Nephron progenitor cell (in vitro differentiated cells): ENCODE measurements at regions not wholly inside any gene's neighbourhood (a gene's known extent, or its start where the extent isn't known, plus 50 kb on each side); places are given as distances from the start of the nearest gene placed in this dataset.
A peak's percentile ranks its signal among the peaks of the same experiment; 100 is the strongest.

ENCODE experiments used
- DNase-seq: peaks from one replicate; pipeline ENCODE4 v3.0.0; 2021
- H3K27ac Mint-ChIP-seq: 2 replicates; pipeline ENCODE4 v1.8.0; 2021; ENCODE audit warnings: mild to moderate bottlenecking, moderate library complexity, mixed read lengths
- H3K27me3 Mint-ChIP-seq: 2 replicates; pipeline ENCODE4 v1.8.0; 2021; ENCODE audit warnings: mild to moderate bottlenecking, low read depth, mixed read lengths; ENCODE audit not compliant: poor library complexity
- H3K36me3 Mint-ChIP-seq: 2 replicates; pipeline ENCODE4 v1.8.0; 2021; ENCODE audit warnings: low read depth, mixed read lengths
- H3K4me1 Mint-ChIP-seq: 2 replicates; pipeline ENCODE4 v1.8.0; 2021; ENCODE audit warnings: mixed read lengths
- H3K4me3 Mint-ChIP-seq: 2 replicates; pipeline ENCODE4 v1.8.0; 2021; ENCODE audit warnings: mild to moderate bottlenecking, moderate library complexity, mixed read lengths
- H3K9me3 Mint-ChIP-seq: 2 replicates; pipeline ENCODE4 v1.8.0; 2021; ENCODE audit warnings: mild to moderate bottlenecking, moderate library complexity, mixed read lengths
- TF ChIP-seq, protein P1 (sequence below): fragments of 200-600 bp; sonication (generic); IDR thresholded peaks from 2 replicates; pipeline ENCODE4 v1.5.0; 2021; ENCODE audit warnings: antibody characterized with exemption

DNA sequence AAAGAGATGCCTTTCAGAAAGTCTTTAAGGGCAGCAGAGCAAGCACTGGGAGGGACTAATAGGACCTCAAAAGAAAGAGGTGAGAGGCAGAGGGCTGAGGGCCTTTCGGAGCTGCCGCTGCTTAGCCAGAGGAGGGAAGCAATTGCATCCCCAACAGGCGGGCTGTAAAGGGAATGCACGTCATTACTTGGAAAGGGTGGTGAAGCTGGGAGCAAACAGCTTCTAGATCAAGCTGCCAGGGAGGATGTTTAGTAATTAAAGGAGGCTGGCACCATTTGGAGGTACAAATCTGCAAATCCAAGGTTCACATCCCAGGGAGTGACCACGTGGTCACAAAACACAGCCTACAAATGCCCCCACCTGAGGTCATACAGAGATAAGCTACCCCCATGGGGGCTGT, 429.0 kb upstream of the RBFOX1 start:
- Mint-ChIP-seq H3K36me3 (no peaks in the 10 kb centered on the region), H3K9me3 (no peaks in the 10 kb centered on the region), H3K27ac (no peak overlapping the region), H3K4me1 (no peaks in the 10 kb centered on the region), H3K27me3 (peaks cover 24% of the 10 kb centered on the region), H3K4me3 (no peak overlapping the region)
- TF ChIP-seq, protein P1, sequence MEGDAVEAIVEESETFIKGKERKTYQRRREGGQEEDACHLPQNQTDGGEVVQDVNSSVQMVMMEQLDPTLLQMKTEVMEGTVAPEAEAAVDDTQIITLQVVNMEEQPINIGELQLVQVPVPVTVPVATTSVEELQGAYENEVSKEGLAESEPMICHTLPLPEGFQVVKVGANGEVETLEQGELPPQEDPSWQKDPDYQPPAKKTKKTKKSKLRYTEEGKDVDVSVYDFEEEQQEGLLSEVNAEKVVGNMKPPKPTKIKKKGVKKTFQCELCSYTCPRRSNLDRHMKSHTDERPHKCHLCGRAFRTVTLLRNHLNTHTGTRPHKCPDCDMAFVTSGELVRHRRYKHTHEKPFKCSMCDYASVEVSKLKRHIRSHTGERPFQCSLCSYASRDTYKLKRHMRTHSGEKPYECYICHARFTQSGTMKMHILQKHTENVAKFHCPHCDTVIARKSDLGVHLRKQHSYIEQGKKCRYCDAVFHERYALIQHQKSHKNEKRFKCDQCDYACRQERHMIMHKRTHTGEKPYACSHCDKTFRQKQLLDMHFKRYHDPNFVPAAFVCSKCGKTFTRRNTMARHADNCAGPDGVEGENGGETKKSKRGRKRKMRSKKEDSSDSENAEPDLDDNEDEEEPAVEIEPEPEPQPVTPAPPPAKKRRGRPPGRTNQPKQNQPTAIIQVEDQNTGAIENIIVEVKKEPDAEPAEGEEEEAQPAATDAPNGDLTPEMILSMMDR: no peak
- no peak for DNase-seq

DNA sequence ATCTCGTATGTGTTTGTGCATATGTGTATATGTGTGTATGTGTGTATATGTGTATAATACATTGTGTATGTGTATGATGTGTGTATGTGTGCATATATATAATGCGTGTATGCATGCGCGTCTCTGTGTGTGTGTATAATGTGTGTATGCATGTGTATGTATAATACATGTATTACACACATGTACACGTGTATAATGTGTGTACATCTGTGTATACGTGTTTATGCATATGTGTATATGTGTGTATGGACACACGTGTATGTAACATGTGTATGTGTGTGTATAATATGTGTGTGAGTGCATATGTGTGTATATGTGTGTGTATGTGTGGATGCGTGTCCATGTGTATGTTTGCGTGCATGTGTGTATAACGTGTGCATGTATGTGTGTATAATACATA, 433.7 kb upstream of the RBFOX1 start:
- Mint-ChIP-seq H3K9me3 (no peaks in the 10 kb centered on the region), H3K36me3 (no peaks in the 10 kb centered on the region), H3K4me1 (peaks cover 8% of the 10 kb centered on the region), H3K27me3 (peaks cover 35% of the 10 kb centered on the region), H3K27ac (no peak overlapping the region), H3K4me3 (no peak overlapping the region)
- TF ChIP-seq, protein P1: no peak
- no peak for DNase-seq

DNA sequence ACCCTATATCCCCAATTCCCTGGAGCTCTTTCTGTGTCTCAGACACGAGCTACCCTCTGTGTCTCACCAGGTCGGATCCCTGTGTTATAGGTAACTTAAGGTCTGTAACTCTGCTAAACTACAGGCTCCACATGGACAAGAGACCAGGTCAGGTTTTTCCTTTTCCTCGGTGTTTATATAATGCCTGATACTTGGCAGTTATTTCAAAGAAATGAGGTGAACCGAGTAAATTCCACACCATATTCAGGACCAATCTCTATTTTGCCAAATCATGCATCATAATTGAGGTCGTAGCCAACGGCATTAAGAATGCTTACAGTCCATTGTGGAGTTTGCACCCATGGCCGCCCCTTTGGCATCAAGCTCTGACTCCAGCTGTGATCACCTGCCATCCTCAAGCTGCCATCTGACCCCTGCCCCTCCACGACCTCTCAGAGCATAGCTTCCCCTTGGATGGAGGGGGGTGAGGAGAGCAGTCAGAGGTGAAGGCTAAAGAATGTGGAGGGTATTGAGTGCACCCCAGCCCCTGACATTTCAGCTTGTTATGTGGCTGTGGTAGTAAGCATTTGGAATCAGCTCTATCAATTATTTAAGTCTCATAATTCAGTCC, 434.7 kb upstream of the RBFOX1 start:
- peaks cover 11% of the 10 kb centered on the region for H3K4me1 Mint-ChIP-seq
- H3K36me3 Mint-ChIP-seq: no peaks in the 10 kb centered on the region
- DNase-seq: peak; percentile 38
- no peak overlapping the region for H3K4me3 Mint-ChIP-seq
- H3K27me3 Mint-ChIP-seq: peaks cover 31% of the 10 kb centered on the region
- no peaks in the 10 kb centered on the region for H3K9me3 Mint-ChIP-seq
- TF ChIP-seq, protein P1: no peak
- H3K27ac Mint-ChIP-seq: no peak overlapping the region

- DNase-seq: no peak
- Mint-ChIP-seq H3K27me3 (peaks cover 29% of the 10 kb centered on the region), H3K27ac (peak overlapping the region; percentile 26), H3K9me3 (no peaks in the 10 kb centered on the region), H3K4me1 (peaks cover 44% of the 10 kb centered on the region), H3K4me3 (no peak overlapping the region), H3K36me3 (no peaks in the 10 kb centered on the region)
- TF ChIP-seq, protein P1: no peak
Observed at GRCh38 chr16:6892966-6893365, 439.7 kb upstream of the RBFOX1 start.

DNA sequence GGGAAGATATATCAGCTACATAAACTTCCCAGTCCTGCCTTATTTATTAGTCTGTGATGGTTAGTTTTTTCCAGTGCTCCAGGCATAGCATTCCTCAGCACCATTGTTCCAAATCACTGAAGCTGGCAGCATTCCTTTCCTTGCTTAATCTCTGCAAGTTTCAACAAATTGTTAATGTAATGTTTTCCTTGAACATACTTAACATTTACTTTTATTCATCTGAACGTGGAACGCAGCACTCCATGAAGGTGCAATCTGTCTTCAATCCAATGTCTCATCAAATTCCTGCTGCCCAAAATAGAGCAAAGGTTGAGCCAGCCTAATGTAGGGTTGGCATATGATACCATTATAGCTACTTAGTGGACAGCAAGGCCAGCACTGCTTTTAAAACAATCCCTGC, 441.1 kb upstream of the RBFOX1 start:
- DNase-seq: no peak
- H3K27ac Mint-ChIP-seq: peak overlapping the region; percentile 31
- peaks cover 26% of the 10 kb centered on the region for H3K27me3 Mint-ChIP-seq
- H3K4me3 Mint-ChIP-seq: no peak overlapping the region
- no peaks in the 10 kb centered on the region for H3K36me3 Mint-ChIP-seq
- TF ChIP-seq, protein P1: no peak
- peaks cover 43% of the 10 kb centered on the region for H3K4me1 Mint-ChIP-seq
- H3K9me3 Mint-ChIP-seq: no peaks in the 10 kb centered on the region

DNA sequence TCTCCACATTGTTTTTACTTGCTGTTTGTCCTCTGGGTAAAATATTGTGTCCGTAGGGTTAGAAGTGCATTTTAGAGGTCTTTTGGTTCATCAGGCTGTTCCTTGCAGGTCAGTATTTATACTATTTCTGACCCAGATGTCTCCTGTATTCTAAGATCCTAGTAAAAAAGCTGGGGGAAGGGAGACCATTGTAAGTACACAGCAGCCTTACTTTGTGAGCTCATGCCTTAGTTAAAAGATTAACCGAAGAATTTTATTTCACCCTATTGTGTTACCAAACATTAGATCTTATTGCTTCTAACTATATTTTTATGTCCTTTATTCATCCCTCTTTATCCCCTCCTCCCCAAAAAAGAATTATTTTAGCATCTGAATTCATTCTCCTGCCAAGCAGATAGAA, 444.1 kb upstream of the RBFOX1 start:
- Mint-ChIP-seq H3K36me3 (no peaks in the 10 kb centered on the region), H3K4me1 (peaks cover 58% of the 10 kb centered on the region), H3K27me3 (peaks cover 15% of the 10 kb centered on the region), H3K27ac (no peak overlapping the region), H3K4me3 (no peak overlapping the region), H3K9me3 (no peaks in the 10 kb centered on the region)
- no peak for DNase-seq
- TF ChIP-seq, protein P1: no peak
